ENCODE measurements at regions not wholly inside any gene's neighbourhood (a gene's known extent, or its start where the extent isn't known, plus 50 kb on each side); places are given as distances from the start of the nearest gene placed in this dataset.
"Not testable (repeated sequence)": the region's sequence is repeated elsewhere in the genome, so short reads cannot be mapped to it uniquely, and the experiment has no call there.

- not testable (repeated sequence) for TF ChIP-seq CTCF (conservative IDR thresholded peaks at IDR 0.05 in 1 of 2, IDR thresholded peaks at IDR 0.05 in 1 of 2; ENCODE audit: low read depth in 1 of 2, low read length in 2 of 2); EZH2 (IDR thresholded peaks at IDR 0.05; ENCODE audit: low read length, missing control alignments)
Measured at GRCh38 chrX:110904747-110905146, 109.1 kb upstream of the CHRDL1 start.
